GM06990 (cell line): ENCODE measurements at regions not wholly inside any gene's neighbourhood (a gene's known extent, or its start where the extent isn't known, plus 50 kb on each side); places are given as distances from the start of the nearest gene placed in this dataset.

Source experiments
- DNase-seq: peaks from one replicate; pipeline ENCODE4 v3.0.0-alpha.2; 2011; ENCODE audit not compliant: insufficient read length; ENCODE audit errors: extremely low read depth
- H3K27me3 ChIP-seq: replicated peaks from 2 replicates; pipeline ENCODE4 v1.6.0; 2011; ENCODE audit warnings: low read length; ENCODE audit not compliant: control insufficient read depth, insufficient read depth
- H3K36me3 ChIP-seq: 2 replicates; pipeline ENCODE4 v1.5.1; 2011; ENCODE audit warnings: low read length; ENCODE audit not compliant: control insufficient read depth, insufficient read depth
- H3K4me3 ChIP-seq: replicated peaks from 2 replicates; pipeline ENCODE4 v1.5.1; 2011; ENCODE audit warnings: low read depth, mild to moderate bottlenecking, control low read depth, low read length
- TF ChIP-seq, protein P1 (sequence below): IDR thresholded peaks from 2 replicates; pipeline ENCODE4 v1.5.1; 2011; ENCODE audit warnings: low read length, control low read depth, mild to moderate bottlenecking, inconsistent platforms; ENCODE audit not compliant: insufficient read depth, poor library complexity, severe bottlenecking

GRCh38 chr2:196538646-196539045 lies 100.9 kb upstream of the CCDC150 start:
- DNase-seq, result no peak
- Histone ChIP-seq H3K27me3 (no peaks in the 10 kb centered on the region), H3K4me3 (no peak overlapping the region), H3K36me3 (no peaks in the 10 kb centered on the region)
- TF ChIP-seq, protein P1, sequence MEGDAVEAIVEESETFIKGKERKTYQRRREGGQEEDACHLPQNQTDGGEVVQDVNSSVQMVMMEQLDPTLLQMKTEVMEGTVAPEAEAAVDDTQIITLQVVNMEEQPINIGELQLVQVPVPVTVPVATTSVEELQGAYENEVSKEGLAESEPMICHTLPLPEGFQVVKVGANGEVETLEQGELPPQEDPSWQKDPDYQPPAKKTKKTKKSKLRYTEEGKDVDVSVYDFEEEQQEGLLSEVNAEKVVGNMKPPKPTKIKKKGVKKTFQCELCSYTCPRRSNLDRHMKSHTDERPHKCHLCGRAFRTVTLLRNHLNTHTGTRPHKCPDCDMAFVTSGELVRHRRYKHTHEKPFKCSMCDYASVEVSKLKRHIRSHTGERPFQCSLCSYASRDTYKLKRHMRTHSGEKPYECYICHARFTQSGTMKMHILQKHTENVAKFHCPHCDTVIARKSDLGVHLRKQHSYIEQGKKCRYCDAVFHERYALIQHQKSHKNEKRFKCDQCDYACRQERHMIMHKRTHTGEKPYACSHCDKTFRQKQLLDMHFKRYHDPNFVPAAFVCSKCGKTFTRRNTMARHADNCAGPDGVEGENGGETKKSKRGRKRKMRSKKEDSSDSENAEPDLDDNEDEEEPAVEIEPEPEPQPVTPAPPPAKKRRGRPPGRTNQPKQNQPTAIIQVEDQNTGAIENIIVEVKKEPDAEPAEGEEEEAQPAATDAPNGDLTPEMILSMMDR, result no peak

DNA sequence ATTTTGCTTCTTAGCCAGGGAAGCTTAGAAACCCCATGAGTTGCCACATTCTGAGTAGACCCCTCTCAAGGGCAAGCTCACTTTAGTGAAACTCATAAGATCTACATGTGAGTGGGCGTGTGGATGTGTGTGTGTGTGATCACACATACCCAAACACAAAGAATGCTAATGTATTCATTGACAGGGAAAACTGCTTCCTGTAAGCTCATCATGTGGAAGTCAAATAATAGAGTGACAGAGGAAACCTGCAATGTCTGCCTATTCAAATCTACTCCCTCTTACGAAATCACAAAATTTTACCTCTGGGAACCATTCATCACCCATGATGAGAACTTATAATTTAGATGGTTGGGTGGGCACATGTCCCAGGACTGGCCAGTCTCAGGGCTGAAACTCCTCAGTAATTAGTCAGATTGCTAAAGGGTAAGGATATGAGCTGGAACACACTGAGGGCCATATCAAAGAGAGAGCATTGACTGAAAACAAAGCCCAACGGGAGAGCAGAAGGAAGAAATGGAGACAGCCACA lies 94.5 kb upstream of the CCDC150 start:
- DNase-seq, result no peak
- H3K27me3 ChIP-seq, result no peaks in the 10 kb centered on the region
- no peaks in the 10 kb centered on the region for H3K36me3 ChIP-seq
- TF ChIP-seq, protein P1, result no peak
- H3K4me3 ChIP-seq, result no peak overlapping the region

- Histone ChIP-seq H3K27me3 (no peaks in the 10 kb centered on the region), H3K4me3 (no peak overlapping the region), H3K36me3 (no peaks in the 10 kb centered on the region)
- TF ChIP-seq, protein P1, result no peak
- DNase-seq, result no peak
Observed at GRCh38 chr2:196546151-196546919, 93.2 kb upstream of the CCDC150 start.

GRCh38 chr2:196549052-196549451 lies 90.5 kb upstream of the CCDC150 start:
- Histone ChIP-seq H3K36me3 (no peaks in the 10 kb centered on the region), H3K4me3 (no peak overlapping the region), H3K27me3 (no peaks in the 10 kb centered on the region)
- TF ChIP-seq, protein P1, result no peak
- no peak for DNase-seq

GRCh38 chr2:196551014-196551413 lies 88.5 kb upstream of the CCDC150 start:
- TF ChIP-seq, protein P1, result no peak
- Histone ChIP-seq H3K27me3 (no peaks in the 10 kb centered on the region; the same call in 1 of the 2 replicates), H3K36me3 (no peaks in the 10 kb centered on the region), H3K4me3 (no peak overlapping the region)
- DNase-seq, result no peak
